Adipocyte (in vitro differentiated cells): ENCODE measurements at regions not wholly inside any gene's neighbourhood (a gene's known extent, or its start where the extent isn't known, plus 50 kb on each side); places are given as distances from the start of the nearest gene placed in this dataset.

ENCODE experiments used
- DNase-seq: peaks from one replicate; pipeline ENCODE4 v3.0.0-alpha.2; 2015; ENCODE audit warnings: low read depth
- H3K27me3 ChIP-seq: replicated peaks from 2 replicates; pipeline ENCODE4 v1.7.0; 2013; ENCODE audit warnings: mild to moderate bottlenecking, low read length, moderate library complexity; ENCODE audit not compliant: control insufficient read depth, insufficient read depth
- H3K36me3 ChIP-seq: 2 replicates; pipeline ENCODE4 v1.7.0; 2013; ENCODE audit warnings: low read length, mild to moderate bottlenecking, moderate library complexity; ENCODE audit not compliant: control insufficient read depth, insufficient read depth, severe bottlenecking
- H3K4me1 ChIP-seq: 2 replicates; pipeline ENCODE4 v1.7.0; 2013; ENCODE audit warnings: mild to moderate bottlenecking, low read length, moderate library complexity; ENCODE audit not compliant: control insufficient read depth, insufficient read depth
- H3K4me3 ChIP-seq: 2 replicates; pipeline ENCODE4 v1.7.0; 2013; ENCODE audit warnings: mild to moderate bottlenecking, low read length, moderate library complexity
- H3K9ac ChIP-seq: 2 replicates; pipeline ENCODE4 v1.7.0; 2013; ENCODE audit warnings: mild to moderate bottlenecking, low read length, moderate library complexity
- H3K9me3 ChIP-seq: 2 replicates; pipeline ENCODE4 v1.7.0; 2013; ENCODE audit warnings: mild to moderate bottlenecking, low read length, moderate library complexity; ENCODE audit not compliant: control insufficient read depth

DNA sequence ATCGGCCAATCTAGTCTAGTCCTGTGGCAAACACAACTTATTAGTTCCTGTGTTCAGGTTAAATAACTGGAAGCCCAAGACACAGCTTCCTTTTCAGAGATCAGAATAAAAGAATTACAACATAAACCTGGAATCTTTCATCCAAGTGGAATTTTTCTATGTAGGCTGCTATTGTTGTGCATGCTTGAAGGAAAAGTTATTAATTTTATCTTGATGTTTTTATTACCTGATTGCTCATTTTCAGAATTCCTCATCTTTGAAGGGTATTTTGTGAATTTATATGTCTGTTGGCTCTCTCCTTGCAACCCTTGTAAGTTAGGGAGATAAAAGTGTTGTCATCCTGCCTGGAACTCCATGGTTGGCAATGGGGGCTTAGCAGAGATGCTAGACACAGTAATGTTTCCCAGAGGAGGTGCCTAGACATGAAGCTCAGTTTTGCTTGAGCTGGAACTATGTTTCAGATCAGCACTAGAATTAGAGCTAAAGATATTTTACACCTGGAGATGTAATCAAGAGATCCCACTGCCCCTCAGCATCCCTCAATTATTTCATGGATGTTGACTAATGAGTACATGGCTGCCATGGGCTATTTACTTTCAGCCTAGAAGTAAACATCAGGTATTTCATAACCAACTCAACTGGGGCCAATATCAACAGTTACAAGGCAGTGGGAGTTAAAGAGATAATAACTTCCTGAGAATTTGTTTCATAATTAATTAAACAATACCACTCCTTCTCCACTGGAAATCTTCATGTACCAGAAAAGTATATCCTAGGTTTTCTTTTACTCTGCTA, 367.0 kb upstream of the MARCKS start:
- Histone ChIP-seq H3K9me3 (no peaks in the 10 kb centered on the region), H3K9ac (no peak overlapping the region), H3K4me1 (peaks cover 8% of the 10 kb centered on the region), H3K27me3 (no peaks in the 10 kb centered on the region), H3K36me3 (no peaks in the 10 kb centered on the region), H3K4me3 (no peak overlapping the region)
- DNase-seq = no peak

DNA sequence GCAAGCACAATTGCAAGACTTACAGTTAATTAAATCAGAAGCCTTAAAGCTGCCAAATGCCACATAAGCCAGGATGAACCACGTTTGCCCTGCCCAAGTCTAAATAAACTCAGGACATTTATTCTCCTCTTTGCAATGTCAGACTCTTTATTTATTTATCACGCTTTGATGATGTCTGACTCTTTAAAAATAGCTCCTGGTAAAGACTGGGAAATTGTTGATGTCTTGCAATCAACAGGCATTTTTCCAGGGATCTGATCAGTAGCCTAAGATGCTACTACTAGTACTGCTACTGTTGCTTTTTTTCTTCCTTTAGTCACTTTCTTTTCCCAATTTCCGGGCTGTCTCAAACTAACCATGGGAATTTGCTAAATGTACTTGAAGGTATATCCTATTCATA, 365.8 kb upstream of the MARCKS start:
- no peaks in the 10 kb centered on the region for H3K9me3 ChIP-seq
- H3K4me1 ChIP-seq = peaks cover 8% of the 10 kb centered on the region
- H3K36me3 ChIP-seq = no peaks in the 10 kb centered on the region
- H3K4me3 ChIP-seq = no peak overlapping the region
- no peak for DNase-seq
- H3K27me3 ChIP-seq = no peaks in the 10 kb centered on the region
- no peak overlapping the region for H3K9ac ChIP-seq

DNA sequence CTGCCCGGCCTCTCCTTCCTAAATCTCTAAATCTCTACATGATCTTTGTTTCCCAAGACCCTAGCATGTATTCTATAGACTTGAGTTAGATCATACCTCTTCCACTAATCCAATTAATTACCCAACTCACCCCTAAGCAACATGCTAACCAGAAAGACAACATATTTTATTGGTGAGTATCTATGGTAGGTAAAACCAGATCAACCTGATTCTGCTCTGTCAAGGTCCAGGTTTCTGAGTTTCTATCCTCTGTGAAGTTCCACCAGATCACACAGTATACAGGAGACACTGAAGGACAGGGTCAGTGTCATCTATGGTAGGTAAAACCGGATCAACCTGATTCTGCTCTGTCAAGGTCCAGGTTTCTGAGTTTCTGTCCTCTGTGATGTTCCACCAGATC, 363.2 kb upstream of the MARCKS start:
- Histone ChIP-seq H3K27me3 (no peaks in the 10 kb centered on the region), H3K4me3 (no peak overlapping the region), H3K9ac (no peak overlapping the region), H3K36me3 (no peaks in the 10 kb centered on the region), H3K4me1 (peaks cover 4% of the 10 kb centered on the region), H3K9me3 (no peaks in the 10 kb centered on the region)
- no peak for DNase-seq

DNA sequence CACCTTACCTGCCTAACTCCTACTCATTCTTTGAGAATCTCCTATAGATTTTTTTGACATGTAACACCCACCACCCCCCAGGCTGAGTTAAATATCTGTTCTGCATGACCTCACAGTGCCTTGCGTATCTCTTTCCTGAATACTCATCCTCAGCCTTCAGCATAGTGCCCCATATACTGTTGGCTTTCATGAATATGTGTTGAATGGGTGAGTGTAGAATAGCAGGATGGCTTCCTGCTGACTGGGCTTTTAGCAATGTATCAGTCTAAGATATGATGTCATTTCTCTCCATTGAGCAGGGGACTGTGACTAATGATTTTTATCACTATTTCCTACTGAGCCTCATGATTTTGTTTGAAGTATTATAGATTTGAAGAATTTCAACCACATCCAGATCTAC, 361.6 kb upstream of the MARCKS start:
- Histone ChIP-seq H3K4me3 (no peak overlapping the region), H3K36me3 (no peaks in the 10 kb centered on the region), H3K9me3 (no peaks in the 10 kb centered on the region), H3K27me3 (no peaks in the 10 kb centered on the region), H3K4me1 (no peaks in the 10 kb centered on the region), H3K9ac (no peak overlapping the region)
- peak; percentile 25 for DNase-seq

DNA sequence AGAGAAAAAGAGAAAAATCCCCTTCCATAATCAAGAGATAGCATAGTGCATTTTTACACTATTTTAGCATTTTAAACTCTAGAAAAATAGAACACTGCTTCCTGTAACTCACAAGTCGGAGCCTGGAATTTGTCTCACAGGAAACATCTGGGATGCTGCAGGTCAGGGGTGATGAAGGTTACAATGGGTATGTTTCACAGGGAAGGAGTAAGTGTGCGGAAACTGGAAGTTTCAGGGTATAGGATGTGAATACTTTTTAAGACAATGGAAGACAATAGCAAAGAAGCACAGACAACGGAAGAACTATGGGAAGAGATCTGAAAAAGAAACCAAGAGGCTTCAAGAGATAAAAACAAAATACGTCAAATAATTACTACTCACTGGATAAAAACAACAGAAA, 361.0 kb upstream of the MARCKS start:
- Histone ChIP-seq H3K9me3 (no peaks in the 10 kb centered on the region), H3K36me3 (no peaks in the 10 kb centered on the region), H3K9ac (no peak overlapping the region), H3K4me3 (no peak overlapping the region), H3K4me1 (no peaks in the 10 kb centered on the region), H3K27me3 (no peaks in the 10 kb centered on the region)
- no peak for DNase-seq

DNA sequence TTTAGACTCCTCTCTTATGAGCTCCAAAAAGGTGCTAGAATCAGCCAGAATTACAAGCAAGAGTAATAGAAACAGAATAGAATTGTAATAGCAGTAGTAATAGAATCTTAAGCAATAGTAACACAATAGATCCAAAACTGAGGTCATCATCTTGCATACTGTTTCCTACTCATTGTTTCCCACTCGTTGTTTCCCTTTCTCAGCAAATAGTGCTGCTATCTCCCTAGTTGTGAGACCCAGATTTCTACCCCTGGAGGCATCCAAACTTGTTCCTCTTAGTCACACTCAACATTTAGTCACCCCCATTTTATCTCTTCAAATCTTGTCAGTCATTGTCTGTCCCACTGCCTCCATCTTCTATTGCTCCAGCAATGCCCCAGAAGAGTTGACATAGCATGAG, 356.9 kb upstream of the MARCKS start:
- Histone ChIP-seq H3K4me1 (no peaks in the 10 kb centered on the region), H3K4me3 (no peak overlapping the region), H3K36me3 (no peaks in the 10 kb centered on the region), H3K9me3 (no peaks in the 10 kb centered on the region), H3K9ac (no peak overlapping the region), H3K27me3 (no peaks in the 10 kb centered on the region)
- no peak for DNase-seq

DNA sequence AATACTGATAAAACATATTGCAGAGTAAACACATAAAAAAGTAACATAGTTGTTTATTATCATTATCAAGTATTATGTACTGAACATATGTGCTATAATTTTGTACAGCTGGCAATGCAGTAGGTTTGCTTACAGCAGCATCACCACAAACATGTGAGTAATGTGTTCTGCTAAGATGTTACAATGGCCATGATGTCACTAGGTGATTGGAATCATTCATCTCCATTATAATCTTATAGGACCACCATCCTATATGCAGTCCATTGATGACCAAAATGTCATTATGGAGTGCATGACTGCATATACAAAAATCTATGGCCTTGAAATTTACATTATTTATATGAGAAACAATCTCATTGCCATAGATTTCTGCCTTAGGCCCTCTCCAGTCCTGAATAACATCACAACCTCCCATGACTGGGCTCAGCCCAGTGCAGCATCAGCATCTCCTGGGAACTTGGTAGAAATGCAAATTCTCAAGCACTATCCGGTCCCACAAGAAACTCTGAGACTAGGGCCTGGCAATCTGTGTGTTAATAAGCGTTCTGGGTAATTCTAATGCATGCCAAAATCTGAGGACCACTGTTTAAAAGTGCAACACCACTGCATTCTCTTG, 352.0 kb upstream of the MARCKS start:
- Histone ChIP-seq H3K4me3 (no peak overlapping the region), H3K9me3 (no peaks in the 10 kb centered on the region), H3K9ac (no peak overlapping the region), H3K4me1 (no peaks in the 10 kb centered on the region), H3K36me3 (no peaks in the 10 kb centered on the region), H3K27me3 (no peaks in the 10 kb centered on the region)
- DNase-seq = no peak

DNA sequence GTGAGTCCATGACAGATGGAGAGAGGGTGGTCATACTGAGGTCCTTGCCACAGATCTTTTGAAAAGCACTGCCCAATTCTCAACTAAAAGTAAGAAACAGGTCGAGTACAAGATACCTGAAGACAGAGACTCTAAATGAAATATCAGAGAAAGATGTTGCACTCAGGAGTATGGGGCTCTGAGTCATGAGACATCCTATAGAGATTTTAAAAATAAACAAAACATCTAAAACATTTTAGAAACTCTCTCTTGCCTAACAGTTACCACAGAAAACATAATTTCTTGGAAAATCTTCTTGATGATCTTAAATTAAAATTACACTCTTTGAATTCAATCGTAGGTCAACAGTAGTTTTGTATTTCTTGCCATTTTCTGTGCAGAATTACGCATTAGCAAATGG, 348.9 kb upstream of the MARCKS start:
- Histone ChIP-seq H3K36me3 (no peaks in the 10 kb centered on the region), H3K4me1 (no peaks in the 10 kb centered on the region), H3K4me3 (no peak overlapping the region), H3K9ac (no peak overlapping the region), H3K27me3 (no peaks in the 10 kb centered on the region), H3K9me3 (no peaks in the 10 kb centered on the region)
- DNase-seq = peak; percentile 53

DNA sequence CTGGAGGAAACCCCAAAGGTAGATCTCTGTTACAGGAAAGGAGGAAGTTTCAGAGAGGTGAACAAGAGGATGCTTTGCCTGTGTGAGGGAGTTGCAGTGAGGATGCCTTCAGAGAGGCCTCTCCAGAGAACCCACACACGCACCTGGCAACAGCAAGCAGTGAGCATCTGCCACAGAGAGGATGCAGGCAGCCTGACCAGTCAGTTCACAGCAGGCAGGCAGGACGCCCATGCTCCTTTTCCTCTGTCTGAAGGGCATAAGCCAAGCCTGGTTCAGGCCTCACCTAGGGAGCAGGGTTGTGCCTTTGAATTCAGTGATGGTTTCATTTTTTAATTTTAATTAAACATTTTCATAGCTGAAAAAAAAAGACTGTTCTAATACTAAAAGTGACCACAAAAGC, 346.0 kb upstream of the MARCKS start:
- H3K36me3 ChIP-seq = no peaks in the 10 kb centered on the region
- H3K27me3 ChIP-seq = no peaks in the 10 kb centered on the region
- H3K9ac ChIP-seq = no peak overlapping the region
- H3K4me3 ChIP-seq = no peak overlapping the region
- no peaks in the 10 kb centered on the region for H3K4me1 ChIP-seq
- H3K9me3 ChIP-seq = no peaks in the 10 kb centered on the region
- no peak for DNase-seq

DNA sequence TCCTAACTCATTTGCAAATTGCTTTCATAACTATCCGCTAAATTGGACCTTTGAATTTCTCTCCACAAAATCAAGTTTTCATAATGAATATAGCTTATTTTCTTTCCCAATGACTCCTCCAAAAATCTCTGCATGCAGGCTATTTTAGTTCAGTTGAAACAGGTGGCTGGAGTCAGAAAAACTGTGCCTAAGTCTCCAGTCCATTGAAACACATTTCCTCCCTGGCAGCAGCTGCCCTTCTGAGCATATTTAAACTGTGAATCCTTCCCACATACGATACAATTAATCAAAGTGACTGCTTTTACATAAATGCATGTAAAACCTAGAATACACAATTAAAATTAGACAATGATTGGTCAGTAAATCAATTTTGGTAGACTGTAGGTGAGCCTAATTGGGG, 344.6 kb upstream of the MARCKS start:
- Histone ChIP-seq H3K36me3 (no peaks in the 10 kb centered on the region), H3K9me3 (no peaks in the 10 kb centered on the region), H3K4me3 (no peak overlapping the region), H3K4me1 (no peaks in the 10 kb centered on the region), H3K27me3 (no peaks in the 10 kb centered on the region), H3K9ac (no peak overlapping the region)
- no peak for DNase-seq

DNA sequence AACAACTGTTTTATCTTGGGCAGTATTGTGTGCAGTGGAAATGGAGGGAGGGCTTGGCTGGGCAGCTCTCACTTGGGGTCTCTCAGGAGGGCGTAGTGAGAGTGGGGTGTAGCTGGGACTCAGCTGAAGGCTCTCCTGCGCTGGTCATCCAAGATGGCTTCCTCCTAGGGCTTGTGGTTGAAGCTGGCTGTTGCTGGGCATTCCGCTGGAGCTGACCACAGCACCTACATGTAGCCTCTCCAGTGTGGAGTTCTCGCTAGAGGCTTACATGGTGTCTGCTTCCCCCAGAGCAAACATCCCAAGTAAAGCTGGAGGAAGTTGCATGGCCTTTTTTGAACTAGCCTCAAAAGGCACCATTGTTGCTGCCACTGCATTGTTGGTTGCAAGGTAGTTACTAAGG, 344.1 kb upstream of the MARCKS start:
- no peak for DNase-seq
- Histone ChIP-seq H3K9ac (no peak overlapping the region), H3K4me1 (no peaks in the 10 kb centered on the region), H3K9me3 (no peaks in the 10 kb centered on the region), H3K27me3 (no peaks in the 10 kb centered on the region), H3K4me3 (no peak overlapping the region), H3K36me3 (no peaks in the 10 kb centered on the region)

DNA sequence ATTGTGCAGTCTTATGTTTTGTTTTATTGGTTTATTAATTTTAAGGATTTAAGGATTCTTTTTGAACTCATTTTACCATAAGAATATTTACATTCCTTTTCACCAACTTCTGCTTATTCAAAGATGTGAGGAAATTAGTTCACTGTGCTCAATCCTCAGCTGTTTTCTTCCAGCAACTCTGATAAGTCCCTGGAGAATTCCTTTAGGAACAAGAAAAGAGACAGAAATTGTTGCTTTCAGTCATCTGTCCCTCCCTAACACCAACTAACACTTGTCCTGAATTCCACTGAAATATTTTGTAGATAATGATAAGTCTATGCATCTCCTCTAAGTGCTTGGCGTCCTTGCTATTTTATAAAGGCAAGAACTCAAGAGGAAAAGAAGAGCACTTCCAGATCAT, 334.8 kb upstream of the MARCKS start:
- Histone ChIP-seq H3K27me3 (no peaks in the 10 kb centered on the region), H3K4me1 (peaks cover 11% of the 10 kb centered on the region), H3K4me3 (no peak overlapping the region), H3K36me3 (no peaks in the 10 kb centered on the region), H3K9me3 (no peaks in the 10 kb centered on the region), H3K9ac (no peak overlapping the region)
- DNase-seq = no peak
